ENCODE measurements at regions not wholly inside any gene's neighbourhood (a gene's known extent, or its start where the extent isn't known, plus 50 kb on each side); places are given as distances from the start of the nearest gene placed in this dataset.

DNA sequence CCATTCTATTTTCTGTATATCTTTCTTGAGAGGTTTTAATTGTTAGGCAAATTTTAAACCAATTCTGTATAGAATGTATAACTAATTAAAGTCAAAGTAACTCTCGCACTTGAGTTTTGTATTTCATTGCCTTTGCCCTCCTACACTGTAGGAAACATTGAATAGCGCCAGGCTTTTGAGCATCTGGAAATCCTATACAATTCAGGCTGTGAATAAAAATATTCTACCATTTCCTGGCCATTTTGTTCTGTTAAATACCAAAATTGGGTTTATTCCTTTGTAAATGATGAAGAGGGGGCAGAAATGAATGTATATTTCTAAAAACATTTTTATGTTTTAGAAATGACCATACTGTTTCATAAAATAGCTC, 571.8 kb upstream of the CLINT1 start:
- in situ Hi-C loops (cut with HindIII; ENCODE audit: low pct_unique_long_range_greater_than_20kb, low sequenced_read_pairs), result no loop called here
- no peak for TF ChIP-seq JUND (IDR thresholded peaks at IDR 0.05; ENCODE audit: low read depth)
- DNase-seq (ENCODE audit: low read depth in 1 of 2, low spot score in 1 of 2), result no peak

DNA sequence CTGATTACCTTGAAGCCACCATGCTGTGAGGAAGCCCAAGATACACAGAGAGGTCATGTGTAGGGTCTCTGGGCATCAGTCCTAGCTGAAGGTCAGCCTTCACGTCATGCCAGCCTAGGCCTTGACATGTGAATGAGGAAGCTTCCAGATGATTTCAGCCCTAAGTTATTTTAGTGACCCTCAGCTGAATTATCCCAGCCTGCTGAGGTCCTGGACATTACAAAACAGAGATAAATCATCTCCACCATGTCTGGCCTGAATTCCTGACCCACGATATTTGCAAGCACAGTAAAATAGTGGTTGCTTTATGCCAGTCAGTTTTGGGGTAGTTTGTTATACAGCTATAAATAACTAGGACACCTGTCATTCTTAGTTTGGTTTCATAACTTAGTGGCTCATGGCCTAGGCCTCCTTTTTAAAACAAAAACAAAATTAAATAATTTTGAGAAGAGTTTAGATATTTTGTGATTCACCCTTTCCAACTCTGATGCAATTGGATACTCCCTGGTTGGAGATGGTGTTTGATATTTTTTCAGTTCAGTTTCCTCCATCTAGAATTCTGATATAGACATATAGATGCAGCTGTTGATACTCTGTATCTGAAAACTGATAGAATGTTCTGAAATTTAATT, 571.3 kb upstream of the CLINT1 start:
- DNase-seq (ENCODE audit: low read depth in 1 of 2, low spot score in 1 of 2), result no peak
- in situ Hi-C loops (cut with HindIII; ENCODE audit: low pct_unique_long_range_greater_than_20kb, low sequenced_read_pairs), result no loop called here
- TF ChIP-seq JUND (IDR thresholded peaks at IDR 0.05; ENCODE audit: low read depth), result no peak

DNA sequence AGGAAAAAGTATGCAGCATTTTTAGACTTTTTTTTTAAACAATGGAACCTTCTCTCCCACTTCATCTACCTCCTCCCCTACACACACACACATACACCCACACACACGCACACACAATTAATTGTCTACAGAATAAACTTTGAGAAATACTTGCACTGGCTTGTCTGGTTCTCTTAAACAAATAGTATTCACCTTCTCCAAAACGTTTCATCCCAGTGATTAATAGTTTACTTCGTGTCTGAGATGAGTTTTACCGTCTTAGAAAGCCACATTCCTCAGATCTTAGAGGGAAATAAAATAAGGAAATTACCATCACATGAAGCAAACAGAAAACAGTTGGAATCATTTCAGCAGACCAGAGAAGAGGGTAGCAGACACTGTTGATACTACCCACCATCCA, 570.6 kb upstream of the CLINT1 start:
- TF ChIP-seq JUND (IDR thresholded peaks at IDR 0.05; ENCODE audit: low read depth), result no peak
- no peak for DNase-seq (ENCODE audit: low read depth in 1 of 2, low spot score in 1 of 2)
- in situ Hi-C loops (cut with HindIII; ENCODE audit: low pct_unique_long_range_greater_than_20kb, low sequenced_read_pairs), result no loop called here

DNA sequence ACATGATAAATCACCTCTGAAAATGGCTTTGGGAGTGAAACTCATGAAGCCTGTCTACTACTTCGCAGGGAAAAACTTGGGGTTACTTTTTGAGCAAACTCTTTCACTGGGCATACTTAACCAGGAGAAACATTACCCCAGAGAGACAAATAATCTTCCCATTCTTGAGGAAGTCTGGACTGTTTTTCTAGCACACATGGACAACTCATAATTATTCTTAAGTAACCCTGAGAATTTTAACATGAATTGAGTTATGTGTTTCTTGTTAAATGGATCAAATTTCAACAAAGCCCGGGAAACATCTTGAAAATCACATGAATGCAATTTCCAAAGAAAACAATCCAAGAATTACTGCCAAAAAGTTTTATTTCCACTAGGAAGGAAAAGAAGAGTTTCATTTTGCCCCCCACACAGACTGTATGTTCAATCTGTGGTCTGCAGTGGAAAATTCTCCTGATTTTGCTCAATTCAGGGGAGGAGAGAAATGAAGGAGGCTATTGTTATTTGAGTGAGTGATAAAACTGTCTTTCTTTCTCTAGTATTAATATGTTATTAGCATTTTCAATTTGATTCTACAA, 564.8 kb upstream of the CLINT1 start:
- in situ Hi-C loops (cut with HindIII; ENCODE audit: low pct_unique_long_range_greater_than_20kb, low sequenced_read_pairs), result no loop called here
- DNase-seq (ENCODE audit: low read depth in 1 of 2, low spot score in 1 of 2), result no peak
- no peak for TF ChIP-seq JUND (IDR thresholded peaks at IDR 0.05; ENCODE audit: low read depth)

DNA sequence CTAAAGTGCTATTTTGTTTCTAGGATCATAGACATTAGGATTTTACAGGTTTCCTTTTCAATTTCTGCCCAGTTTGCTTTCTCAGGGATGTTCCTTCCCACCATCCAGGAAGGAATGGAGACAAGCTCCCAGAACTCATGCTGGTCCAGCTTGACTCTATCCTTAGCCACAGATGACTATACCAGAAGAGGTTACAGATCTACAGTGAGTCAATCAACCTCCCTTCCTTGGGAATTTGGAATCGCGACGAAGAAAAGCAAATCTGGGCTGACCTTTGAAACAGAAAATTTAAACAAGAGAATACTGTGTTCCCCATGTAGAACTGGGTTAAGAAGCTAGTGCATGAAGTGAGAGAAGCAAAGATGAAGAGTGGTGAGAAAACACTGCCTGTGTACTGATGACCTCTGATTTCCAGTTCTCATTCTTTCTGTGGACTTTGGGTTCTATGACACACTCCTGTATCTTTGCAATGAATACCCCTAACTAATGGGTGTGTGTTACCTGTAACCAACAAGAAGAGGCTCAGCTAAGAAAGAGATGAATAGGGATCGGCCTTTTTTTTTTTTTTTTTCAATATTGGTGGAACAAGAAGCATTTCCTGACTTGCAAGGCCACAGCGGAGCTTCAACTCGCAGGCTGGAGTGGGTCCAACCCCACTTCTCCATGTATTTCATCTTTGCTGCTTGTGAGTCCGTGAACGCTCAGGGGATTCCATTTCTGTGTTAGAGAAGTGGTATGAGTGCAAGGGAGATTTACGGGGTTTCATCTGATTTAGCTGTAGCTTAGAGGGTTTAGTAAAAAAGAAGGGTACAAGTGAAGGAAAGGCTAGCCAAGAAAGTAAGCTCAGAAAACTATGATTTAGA, 563.9 kb upstream of the CLINT1 start:
- in situ Hi-C loops (cut with HindIII; ENCODE audit: low pct_unique_long_range_greater_than_20kb, low sequenced_read_pairs), result no loop called here
- DNase-seq (ENCODE audit: low read depth in 1 of 2, low spot score in 1 of 2), result no peak
- TF ChIP-seq JUND (IDR thresholded peaks at IDR 0.05; ENCODE audit: low read depth), result no peak

DNA sequence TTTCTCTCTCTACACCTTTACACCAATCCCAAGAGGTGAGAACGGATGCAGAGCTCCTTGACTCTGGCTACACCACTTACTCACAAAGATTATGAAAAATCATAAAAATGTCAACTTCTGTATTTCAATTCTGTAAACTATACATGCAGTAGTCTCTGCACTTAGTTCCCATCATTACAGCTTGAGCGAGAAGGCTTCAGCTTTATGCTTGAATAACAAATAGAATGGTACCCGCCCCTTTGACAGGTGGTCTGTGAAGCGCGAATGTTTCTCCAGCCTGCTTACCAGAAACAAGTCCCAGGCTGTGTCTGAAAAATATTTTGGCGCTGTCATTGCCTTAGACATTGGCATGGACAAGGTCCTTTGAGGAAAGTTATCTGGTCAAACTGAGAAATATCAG, 562.4 kb upstream of the CLINT1 start:
- DNase-seq (ENCODE audit: low read depth in 1 of 2, low spot score in 1 of 2), result no peak
- in situ Hi-C loops (cut with HindIII; ENCODE audit: low pct_unique_long_range_greater_than_20kb, low sequenced_read_pairs), result no loop called here

DNA sequence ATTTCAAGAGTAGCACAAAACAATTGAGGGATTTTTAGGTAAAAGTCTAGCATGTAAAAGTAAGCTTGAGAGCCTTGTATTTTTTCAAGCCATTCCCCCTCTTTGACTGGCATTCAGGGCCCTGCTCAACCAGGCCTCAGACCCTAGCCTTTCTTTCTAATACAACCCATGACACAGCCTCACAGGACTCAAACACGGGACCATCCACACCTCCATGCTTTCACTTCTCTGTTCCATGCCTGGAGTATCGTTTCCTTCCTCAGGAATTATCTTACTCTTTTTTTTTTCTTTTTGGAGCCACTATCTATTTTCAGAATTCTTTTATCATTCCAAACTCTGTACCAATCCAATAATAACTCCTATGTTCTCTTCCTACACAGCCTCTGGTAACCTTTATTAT, 560.2 kb upstream of the CLINT1 start:
- in situ Hi-C loops (cut with HindIII; ENCODE audit: low pct_unique_long_range_greater_than_20kb, low sequenced_read_pairs), result no loop called here
- DNase-seq (ENCODE audit: low read depth in 1 of 2, low spot score in 1 of 2), result no peak
- TF ChIP-seq JUND (IDR thresholded peaks at IDR 0.05; ENCODE audit: low read depth), result no peak

More for the DNA sequence above, 562.4 kb upstream of the CLINT1 start:
- no peak for TF ChIP-seq JUND (IDR thresholded peaks at IDR 0.05; ENCODE audit: low read depth)

DNA sequence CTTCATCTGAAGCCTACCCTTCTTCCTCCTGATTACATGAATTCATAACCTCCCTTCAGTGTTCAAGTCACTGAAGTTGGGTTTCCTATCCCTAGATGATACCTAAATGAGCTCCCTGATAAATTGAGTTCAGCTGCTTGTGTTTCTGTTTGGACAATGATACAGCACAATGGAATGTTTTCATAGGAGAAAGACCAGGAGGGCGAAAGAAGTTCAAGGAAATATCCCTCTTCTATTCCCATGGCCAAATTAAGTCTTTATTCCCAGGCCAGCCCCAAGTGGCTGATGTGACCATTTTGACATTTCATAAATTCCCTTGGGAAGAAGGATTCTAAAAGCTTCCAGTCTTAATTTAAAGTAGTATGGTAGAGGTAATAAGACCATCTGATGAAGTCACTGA, 555.8 kb upstream of the CLINT1 start:
- DNase-seq (ENCODE audit: low read depth in 1 of 2, low spot score in 1 of 2), result no peak
- no peak for TF ChIP-seq JUND (IDR thresholded peaks at IDR 0.05; ENCODE audit: low read depth)
- in situ Hi-C loops (cut with HindIII; ENCODE audit: low pct_unique_long_range_greater_than_20kb, low sequenced_read_pairs), result no loop called here

DNA sequence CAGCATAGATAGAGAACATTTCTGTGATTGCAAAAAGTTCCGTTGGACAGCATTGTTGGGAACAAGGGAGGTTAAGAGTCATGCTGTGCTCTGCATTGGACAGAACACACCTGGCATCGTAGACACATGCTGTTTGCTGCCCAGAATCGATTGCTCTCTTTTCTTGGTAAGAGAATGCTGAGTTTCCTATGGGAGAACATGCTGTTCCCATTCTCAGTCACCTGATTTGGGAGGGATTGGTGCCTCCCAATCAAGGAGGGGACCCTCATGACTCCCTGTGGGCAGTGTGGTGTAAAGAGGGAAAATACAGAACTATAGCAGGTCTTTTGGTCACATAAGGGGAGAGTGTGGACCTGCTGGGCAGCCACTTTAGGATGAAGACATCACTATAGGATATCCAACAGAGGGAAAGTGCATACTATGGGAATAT, 555.4 kb upstream of the CLINT1 start:
- no peak for TF ChIP-seq JUND (IDR thresholded peaks at IDR 0.05; ENCODE audit: low read depth)
- in situ Hi-C loops (cut with HindIII; ENCODE audit: low pct_unique_long_range_greater_than_20kb, low sequenced_read_pairs), result no loop called here
- DNase-seq (ENCODE audit: low read depth in 1 of 2, low spot score in 1 of 2), result no peak

DNA sequence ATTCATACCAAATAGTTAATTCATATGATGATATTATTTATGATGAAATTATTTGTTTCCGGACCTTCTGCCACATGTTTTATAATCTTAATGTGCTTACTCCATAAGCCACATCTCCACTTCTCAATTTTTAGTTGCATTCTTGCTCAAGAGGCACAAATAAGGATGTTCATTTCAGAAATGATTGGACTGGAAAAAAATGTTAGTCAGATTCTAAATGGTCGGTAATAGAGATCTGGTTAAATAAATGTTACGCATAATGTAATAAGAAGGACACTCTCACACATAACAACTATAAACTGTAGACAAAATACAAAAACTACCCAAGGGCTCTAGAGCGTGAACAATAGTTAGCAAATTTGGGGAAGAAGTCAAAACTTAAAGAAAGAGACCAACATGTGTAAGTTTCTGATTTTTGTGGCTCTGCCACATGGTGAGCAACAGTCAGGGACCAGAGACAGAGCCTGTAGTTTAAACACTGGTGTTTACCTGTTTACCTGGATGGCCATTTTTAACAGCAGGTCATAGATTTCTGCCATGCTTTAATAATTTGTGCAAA, 554.3 kb upstream of the CLINT1 start:
- in situ Hi-C loops (cut with HindIII; ENCODE audit: low pct_unique_long_range_greater_than_20kb, low sequenced_read_pairs), result no loop called here
- DNase-seq (ENCODE audit: low read depth in 1 of 2, low spot score in 1 of 2), result no peak
- no peak for TF ChIP-seq JUND (IDR thresholded peaks at IDR 0.05; ENCODE audit: low read depth)

DNA sequence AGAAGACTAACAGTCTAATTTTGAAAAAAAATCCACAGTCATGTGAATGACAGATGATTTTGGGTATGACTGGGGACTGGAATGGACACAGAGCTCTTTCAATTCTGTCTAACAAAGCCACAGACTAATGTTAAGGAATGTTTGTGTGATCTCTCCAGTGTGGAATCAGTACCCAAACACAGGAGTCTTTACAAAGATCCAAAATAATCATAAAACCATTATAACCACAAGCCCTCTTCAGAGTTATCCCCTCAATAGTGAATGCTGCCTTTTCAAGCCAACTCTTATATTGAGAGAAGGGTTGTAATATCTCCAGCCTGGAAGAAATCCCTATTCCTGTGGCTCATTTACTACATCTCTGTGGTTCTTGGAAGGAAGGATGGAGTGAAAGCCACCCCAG, 552.0 kb upstream of the CLINT1 start:
- in situ Hi-C loops (cut with HindIII; ENCODE audit: low pct_unique_long_range_greater_than_20kb, low sequenced_read_pairs), result no loop called here
- no peak for DNase-seq (ENCODE audit: low read depth in 1 of 2, low spot score in 1 of 2)
- TF ChIP-seq JUND (IDR thresholded peaks at IDR 0.05; ENCODE audit: low read depth), result no peak

DNA sequence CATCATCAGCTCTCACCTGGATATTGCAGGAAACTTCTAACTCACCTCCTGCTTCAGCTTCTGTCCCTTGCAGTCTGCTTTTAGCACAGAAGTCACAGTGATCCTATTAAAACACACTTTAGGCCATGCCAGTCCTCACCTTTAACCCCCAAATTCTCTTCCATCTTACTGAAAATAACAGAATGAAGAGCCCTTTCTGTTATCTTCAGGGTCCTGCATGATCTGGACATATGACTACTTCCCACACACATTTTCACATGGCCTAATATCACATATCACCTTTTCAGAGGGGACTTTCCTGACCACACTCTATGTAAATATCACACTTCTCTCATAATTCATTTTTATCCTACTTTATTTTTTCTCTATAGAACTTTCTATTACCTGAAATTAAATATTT, 550.6 kb upstream of the CLINT1 start:
- in situ Hi-C loops (cut with HindIII; ENCODE audit: low pct_unique_long_range_greater_than_20kb, low sequenced_read_pairs), result no loop called here
- no peak for DNase-seq (ENCODE audit: low read depth in 1 of 2, low spot score in 1 of 2)
- TF ChIP-seq JUND (IDR thresholded peaks at IDR 0.05; ENCODE audit: low read depth), result no peak

DNA sequence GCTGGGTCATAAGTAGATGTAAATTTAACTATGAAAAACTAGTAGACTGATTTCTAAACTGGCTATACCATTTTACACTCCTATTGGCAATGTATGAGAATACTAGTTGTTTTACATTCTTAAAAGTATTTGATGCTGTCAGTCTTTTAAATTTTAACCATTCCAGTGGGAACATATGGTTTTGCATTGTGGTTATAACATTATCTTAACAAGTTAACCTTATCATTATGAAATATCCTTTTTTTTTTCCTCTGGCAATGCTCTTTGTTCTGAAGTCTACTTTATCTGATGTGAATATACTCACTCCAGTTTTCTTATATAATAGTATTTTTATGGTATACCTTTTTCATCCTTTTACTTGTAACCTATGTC, 548.9 kb upstream of the CLINT1 start:
- DNase-seq (ENCODE audit: low read depth in 1 of 2, low spot score in 1 of 2), result no peak
- TF ChIP-seq JUND (IDR thresholded peaks at IDR 0.05; ENCODE audit: low read depth), result no peak
- in situ Hi-C loops (cut with HindIII; ENCODE audit: low pct_unique_long_range_greater_than_20kb, low sequenced_read_pairs), result no loop called here

All from T47D (cell line).